ENCODE measurements at regions not wholly inside any gene's neighbourhood (a gene's known extent, or its start where the extent isn't known, plus 50 kb on each side); places are given as distances from the start of the nearest gene placed in this dataset.

DNA sequence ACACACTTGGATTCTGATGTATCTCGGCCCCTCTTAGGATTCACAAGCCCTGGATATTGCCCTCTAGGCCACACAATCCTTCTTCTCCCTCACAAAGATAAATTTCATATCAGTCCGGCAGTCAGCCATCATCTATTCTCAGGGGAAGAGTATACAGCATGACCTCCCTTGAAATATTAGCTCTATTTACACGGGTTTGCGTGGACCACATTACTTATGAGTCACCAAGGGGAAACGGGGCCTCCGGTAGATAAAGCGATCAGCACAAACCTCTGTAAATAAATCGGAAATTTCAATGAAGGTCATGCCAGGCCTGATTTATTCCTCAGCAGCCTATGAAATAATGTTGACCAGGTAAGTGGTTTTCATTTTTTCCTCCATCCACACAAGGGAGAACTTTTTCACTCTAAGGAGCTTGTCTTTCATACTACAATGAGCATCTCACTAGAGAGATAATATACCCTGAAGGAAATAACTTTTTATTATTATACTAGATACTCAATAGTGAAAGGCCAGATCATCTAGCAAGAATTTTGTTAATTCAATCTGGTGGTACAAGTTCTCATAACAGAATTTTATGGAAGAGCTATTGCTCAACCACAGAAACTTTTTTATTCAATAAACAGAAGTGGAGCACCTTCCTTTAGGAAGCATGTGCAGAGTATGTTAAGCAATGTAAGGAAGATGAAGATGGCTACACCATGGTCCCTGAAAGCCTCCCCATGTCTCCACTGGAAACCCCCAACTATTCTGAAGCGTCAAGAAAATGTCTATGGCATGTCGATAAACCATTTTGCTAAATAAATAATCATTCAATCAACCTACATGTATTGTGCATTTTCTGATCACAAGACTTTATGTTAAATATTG lies 125.2 kb upstream of the PIK3C3 start:
- DNase-seq (ENCODE audit: low spot score) = no peak

DNA sequence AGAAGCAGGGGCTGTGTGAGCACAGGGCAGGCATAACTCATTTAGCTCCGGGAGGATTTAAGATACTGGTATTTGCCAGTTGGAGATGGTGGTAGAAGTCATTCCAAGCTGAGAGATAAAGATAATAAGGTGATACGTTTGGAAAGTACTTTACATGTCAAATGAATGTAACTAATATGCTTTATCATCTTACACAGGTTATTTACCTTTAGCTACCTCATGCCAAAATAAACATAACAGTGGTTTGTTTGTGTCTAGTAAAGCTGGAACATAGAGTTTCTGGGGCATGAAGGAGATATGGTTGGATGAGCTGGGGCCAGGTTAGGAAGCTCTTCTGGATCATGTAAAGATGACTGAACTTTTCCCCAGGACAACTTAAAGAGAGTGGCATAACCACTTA lies 126.9 kb upstream of the PIK3C3 start:
- no peak for DNase-seq (ENCODE audit: low spot score)

DNA sequence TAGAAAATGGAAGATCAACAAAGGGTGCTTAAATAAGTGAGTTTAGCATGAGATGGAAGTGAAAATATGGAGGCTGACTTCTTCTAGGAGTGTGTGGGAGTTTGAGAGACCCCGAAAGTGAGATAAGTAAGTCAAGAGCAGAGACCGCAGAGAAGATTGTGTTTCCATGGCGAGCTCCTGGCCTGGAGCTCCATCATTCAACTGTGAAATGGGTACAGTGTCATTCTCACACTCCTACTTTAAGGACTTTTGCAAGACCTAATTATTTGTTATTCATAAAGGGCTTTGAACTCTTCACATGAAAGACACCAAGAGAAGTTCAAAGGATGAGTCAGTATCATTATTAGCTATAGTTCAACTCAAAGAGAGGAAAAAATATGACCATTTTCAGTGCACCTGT lies 134.2 kb upstream of the PIK3C3 start:
- no peak for DNase-seq (ENCODE audit: low spot score)

DNA sequence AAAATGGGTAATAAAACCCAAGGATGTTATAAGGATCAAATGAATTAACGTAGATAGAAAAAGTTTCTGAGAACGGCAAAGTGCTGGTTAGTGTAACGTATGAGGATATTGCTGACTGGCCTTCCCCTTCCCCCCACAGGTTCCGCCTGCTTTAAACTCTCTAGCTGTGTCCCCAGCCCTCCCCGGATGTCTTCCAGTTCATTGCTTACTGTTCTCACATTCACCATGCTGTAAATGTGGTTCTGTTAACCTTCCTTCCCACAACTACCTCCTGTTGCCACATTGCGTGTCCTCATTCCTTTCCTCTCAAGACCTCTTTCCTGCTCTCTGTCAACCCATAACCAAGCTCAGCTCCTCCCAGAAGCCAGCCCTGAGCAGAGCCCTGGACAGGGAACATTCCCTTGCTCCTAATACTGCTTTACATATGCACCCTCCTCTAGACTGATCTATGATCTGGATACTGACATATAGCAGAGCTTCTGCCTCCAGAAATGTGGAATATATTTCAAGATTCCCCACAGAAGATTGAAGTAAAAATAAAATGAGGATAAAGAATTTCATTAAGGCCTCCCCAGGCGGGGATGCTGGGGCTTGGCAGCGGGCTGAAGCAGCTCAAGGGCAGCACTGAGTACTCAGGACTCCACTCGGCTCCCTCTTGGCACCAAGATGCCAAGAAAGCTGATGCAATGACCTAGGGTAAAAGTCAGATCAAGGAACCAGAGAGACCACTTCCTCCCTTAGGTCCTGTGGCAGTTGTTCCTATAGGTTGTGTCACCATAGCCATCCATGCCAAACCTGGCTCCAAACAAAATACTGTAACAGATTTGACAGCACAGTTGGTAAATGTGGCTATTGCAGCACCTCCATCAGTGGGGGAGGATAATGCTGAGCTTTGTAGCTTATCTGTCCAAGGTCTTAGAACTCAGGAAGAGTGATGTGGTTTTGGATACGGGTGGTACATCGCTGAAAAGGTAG lies 136.4 kb upstream of the PIK3C3 start:
- no peak for DNase-seq (ENCODE audit: low spot score)

DNA sequence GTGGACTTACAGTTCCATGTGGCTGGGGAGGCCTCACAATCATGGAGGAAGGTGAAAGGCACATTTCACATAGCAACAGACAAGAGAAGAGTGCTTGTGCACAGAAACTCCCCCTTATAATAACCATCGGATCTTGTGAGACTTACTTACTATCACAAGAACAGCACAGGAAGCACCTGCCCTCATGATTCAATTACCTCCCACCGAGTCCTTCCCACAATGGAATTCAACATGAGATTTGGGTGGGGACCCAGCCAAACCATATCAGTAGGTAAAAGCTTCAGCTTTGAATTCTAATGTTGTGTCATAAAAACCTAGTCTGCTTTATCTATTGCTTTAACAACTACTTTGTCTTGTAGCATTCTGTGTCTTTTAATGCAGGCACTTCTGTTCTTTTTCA lies 140.4 kb upstream of the PIK3C3 start:
- no peak for DNase-seq (ENCODE audit: low spot score)

DNA sequence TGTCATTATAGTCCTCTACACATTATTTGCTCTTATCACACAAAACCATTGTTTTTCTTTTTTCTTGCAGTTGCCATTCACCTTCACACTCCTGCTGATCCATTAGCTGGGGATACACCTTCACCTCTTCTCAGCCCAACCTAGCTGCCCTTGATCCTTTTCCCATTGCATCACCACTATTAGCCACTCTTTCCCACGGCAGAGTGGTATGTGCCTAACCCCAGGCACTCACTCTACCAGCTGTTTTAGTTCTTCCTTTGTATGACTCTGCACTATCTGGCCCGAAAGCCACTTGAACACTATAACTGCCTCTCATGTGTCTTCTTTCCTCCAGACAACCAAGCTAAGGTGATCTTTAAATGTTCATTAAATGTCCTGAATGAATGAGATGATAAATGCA lies 145.4 kb upstream of the PIK3C3 start:
- DNase-seq (ENCODE audit: low spot score) = no peak

DNA sequence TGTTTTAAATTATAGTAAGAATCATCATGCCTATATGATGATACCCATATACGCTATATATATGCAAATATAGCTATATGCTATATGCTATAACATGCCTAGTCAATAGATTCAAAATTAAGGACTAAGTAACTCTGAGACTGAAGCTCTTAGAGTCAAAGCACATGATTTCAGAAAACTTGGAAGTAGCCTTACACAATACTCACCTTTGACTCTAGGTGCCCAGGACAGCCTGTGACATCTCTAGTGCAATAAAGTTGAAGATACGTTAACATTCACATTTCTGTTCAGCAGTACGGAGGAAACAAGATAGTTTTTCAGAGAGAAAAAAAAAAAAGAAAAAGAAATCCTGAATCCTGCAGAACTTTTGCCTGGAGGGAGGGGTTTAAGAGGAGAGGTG lies 149.7 kb upstream of the PIK3C3 start:
- no peak for DNase-seq (ENCODE audit: low spot score)

DNA sequence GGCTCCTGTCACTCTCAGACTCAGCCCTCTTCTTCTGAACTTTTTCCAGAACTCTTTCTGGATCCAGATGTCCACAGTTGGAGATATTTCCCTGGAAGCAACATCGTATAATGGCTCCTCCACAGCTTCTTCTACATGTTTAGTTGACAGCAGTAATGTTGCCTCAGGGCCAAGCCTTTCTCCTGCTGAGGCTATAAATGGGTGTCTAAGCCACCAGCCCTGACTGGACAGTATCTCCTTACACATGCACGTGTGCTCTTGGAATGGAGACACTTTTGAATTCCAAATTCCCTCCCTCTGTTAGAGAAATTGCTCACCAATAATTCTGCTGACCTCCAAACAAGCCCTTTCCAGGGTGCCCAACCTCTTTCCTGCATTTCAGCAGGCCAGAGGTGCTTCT lies 156.2 kb upstream of the PIK3C3 start:
- DNase-seq (ENCODE audit: low spot score) = no peak

DNA sequence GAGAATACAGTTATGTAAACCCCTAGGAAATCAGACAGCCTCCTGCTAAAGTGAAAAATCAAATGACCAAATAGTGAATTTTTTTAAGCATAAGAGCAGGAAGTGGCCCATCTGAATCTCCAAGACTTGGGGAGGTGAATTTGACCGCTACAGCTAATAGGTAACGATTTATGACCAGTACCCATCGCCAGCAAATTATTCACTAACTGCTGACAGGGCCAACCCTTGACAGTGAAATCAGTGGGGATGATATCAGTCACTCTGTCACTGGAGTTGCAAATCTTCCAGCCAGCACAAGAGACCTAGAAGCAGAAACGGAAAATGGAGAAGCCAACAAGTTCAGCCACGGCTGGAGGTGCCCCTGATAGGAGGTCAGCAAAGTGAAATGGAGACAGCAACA lies 164.3 kb upstream of the PIK3C3 start:
- no peak for DNase-seq (ENCODE audit: low spot score)

DNA sequence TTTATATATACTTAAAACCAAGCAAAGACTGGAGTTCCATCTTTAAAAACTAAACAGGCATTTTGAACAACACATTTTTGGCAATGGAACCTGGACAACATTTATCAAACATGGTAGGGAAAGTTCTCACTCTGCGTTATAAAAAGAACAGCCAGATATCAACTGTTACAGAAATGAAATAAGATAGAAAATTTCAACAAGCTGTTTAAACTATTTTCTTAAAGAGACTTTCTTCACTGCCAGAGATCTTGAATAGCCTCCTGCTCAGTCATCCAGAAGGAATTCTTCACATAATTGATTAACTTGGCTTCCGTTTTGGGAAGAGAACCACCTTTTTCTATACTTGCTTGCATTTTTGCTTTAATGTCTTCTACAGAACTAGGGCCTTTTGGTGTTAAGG lies 166.0 kb upstream of the PIK3C3 start:
- DNase-seq (ENCODE audit: low spot score) = no peak

DNA sequence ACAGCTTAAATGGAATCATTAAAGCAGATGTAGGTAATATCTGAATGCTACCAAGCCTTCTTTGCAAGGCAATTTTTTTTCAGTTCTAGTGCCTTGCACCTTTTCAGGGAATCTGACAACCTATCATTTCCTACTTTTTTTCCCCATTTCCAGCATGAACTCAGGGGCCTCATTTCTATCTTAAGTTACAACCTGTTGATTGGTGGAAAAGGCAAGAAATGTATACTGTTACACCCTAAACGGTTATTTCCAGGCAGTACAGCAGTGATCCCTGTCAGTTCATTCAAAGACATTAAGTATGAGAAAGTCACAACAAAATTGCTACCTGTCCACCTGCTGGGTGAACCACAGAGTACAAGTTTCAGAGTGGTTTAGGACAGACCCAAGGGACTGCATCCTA lies 171.2 kb upstream of the PIK3C3 start:
- no peak for DNase-seq (ENCODE audit: low spot score)

DNA sequence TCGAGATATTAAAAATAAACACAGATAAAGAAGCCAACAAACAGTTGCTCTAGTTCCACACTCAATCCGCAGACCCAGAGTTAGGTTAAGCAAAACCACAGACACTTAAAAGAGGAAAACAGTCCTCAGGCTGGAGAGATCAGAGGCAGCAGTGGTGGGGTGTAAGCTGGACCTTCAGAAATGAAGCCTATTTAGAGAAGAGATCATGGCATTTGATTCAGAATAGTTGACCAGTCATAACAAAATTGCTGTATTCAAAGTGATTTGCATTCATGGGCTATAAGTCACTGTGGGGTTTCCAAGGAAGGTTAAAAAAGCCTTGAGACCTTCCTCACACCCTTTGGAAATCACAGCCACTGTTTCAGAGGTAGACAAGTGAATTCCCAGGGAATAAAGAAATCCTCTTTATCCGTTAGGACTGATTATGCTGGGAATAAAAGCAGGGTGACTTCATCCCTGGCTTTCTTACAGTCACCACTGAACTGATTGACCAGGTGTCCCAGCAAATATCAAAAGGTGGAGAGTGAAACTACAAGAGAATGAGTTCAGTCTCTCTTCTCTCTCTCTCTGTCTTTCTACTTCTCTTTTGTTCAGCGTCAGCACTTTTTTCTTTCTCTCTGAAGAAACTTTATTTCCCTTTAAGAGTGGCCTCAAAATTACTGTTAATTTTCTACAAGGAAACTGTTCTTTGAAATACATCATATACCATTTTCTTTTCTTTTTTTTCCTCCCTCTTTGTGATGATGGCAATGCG lies 171.8 kb upstream of the PIK3C3 start:
- no peak for DNase-seq (ENCODE audit: low spot score)

DNA sequence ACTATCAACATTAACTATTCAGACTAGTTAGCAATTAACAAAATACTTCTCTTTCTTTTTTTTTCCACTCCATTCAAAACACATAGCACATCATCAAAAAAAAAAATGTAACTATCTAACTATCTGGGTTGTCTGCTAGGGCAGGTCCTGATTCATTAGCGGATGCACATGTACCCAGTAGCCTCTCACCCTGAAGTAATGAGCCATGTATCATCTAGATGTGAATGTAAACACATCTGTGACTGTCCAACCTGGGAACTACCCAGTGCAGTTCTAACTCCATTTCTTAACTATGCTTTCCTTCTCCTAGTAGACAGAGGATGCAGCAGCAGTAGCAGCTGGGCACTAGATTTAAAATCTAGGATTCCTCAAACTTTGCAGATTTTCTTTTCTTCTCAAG lies 183.1 kb upstream of the PIK3C3 start:
- DNase-seq (ENCODE audit: low spot score) = no peak

DNA sequence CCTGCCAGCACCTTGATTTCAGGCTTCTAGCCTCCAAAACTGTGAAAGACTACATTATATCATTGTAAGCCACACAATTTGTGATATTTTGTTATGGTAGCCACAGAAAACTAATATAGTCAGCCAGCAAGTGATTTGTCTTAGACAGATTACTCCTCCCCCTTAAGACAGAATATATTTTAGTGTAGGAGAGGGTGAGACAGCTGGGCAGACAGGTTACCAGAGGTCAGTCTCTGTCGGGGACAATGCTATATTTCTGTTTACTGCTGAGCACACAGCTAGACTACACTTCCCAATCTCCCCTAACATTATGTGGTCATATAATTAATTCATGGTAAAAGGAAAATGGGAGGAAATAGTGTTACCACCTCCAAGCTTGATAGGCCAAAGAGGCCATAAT lies 185.8 kb upstream of the PIK3C3 start:
- DNase-seq (ENCODE audit: low spot score) = no peak

DNA sequence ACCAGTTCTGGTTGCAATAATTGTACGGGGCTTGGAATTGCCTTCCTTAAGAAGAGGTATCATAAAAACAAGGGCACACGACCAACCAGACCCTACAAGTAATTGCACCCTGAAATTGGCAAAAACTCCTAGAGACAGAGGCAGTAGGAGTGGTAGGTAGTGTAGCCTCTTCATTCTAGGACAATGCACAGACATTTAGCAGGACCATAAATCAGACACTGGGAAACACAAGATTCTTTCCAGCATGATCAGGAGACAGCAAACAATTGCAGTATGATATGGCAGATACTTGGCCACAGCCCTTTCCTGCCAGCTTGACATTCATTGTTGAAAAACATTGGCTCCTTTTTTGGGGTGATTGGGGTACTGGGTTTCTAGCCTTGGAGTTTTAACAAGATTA lies 186.6 kb upstream of the PIK3C3 start:
- DNase-seq (ENCODE audit: low spot score) = no peak

DNA sequence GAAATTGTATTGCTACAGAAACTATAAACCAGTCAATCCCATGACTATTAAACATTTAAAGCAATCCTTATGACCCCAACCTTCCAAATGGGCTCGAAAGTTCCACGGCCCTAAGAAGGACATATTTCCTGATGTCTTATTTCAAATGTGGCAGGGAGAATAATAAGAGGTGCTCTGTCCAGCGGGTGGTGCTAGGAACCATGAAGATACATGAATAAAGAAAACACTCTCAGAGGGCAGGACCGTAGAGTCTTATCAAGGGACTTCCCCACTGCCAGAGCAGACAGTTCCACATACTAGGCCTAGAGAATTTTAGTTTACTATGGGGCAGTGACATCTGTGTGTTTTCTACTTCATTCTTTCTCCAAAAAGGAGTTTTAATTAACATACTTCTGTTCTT lies 187.1 kb upstream of the PIK3C3 start:
- DNase-seq (ENCODE audit: low spot score) = no peak

DNA sequence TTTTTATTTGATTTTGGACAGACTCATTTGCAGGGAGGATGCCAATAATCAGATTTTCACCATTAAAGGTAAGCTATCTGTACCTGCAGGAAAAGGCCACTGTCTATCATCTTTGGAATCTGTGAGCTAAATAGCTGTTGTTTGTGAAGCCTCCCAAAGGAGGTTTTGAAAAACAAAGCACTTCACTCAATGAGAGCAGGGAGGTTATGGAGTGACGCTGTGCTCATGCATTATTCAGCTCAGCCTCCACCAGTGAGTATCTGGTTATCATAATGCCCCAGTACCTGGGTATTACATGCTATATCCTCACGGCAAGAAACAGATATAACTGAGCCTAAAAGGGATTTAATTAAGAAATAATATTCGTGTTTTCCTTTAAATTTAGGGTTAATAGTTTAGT lies 189.6 kb upstream of the PIK3C3 start:
- no peak for DNase-seq (ENCODE audit: low spot score)

DNA sequence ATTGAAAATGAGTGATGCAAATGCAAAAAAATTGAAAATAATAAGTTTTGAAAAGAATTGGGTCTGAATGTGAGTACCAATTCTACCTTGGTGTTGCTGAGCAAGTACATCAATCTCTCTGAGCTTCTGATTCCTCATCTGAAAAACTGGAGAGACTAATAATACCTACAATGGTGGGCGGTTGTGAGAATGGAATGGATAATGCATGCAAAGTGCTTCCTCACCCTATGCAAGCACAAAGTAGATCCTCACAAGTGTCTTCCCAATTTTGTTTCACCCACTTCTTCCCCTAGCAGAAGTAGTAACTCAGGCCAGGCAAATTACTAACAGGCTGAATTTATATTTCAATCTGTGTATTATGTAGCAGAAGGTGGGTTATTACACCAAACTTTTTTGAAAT lies 191.7 kb upstream of the PIK3C3 start:
- no peak for DNase-seq (ENCODE audit: low spot score)

DNA sequence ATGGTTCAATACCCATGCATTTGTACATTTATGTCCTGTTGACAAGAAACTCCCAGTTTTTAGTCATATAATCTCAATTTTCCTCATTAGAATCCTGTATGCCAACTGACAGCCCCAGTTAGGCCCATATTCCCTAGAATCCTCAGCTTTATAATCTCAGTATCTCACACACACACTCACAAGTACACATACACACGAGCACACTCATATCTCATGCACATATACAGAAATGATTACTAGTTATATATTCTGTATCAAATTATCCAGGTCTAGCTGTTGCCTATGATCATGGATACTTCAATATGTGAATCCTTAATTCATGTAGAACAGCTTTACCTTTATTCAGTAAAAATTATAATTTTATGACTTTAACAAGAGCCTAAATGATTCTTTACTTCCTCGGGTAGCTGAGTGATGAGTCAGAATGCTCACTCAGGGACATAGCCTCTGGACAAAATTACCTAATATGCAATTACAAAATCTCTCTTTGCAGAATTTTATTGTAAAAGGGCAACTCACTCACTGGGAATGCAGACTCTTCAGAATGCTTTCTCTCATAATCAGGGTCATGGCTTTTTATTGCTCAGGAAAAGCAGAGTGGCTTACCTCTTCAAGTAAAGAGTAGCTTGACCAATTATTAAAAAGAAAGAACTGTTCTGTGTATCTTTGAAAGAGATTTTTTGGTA lies 193.6 kb upstream of the PIK3C3 start:
- no peak for DNase-seq (ENCODE audit: low spot score)

DNA sequence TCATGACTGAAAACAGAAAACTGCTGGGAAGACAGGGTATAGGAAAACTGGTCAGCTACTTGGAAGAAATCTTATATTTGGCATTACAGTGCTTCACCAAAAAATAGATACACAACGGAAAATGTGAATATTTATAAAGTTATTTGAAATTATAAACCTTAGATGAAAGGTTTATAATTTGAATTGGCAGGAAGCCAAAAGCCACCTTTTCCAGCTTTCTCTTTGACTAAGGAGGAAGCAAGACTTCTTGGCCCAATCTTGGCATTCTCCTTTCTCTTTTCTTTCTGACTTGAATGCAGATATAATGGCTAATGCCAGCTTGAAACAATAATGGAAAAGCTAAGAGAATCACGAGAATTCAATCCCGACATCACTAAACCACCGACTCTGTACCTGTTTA lies 196.5 kb upstream of the PIK3C3 start:
- no peak for DNase-seq (ENCODE audit: low spot score)

DNA sequence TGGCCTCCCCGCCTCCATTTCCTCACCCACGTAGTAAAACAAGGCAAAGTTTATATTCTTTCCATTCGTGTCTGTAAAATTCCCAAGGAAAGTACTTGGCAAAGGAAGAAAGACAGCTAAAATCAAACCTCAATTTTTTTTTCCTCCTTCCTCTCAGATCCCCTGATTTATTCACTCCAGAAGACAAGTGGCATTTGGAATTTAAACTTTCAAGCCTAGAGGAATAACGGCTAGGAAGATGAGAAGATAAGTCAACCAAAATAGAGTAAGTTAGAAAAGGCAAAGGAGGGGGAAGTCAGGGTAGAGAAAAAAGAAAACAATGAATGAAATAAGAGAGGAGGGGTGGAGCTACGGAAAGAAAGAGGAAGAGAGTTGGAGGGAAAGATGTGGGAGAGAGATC lies 198.9 kb upstream of the PIK3C3 start:
- DNase-seq (ENCODE audit: low spot score) = no peak

DNA sequence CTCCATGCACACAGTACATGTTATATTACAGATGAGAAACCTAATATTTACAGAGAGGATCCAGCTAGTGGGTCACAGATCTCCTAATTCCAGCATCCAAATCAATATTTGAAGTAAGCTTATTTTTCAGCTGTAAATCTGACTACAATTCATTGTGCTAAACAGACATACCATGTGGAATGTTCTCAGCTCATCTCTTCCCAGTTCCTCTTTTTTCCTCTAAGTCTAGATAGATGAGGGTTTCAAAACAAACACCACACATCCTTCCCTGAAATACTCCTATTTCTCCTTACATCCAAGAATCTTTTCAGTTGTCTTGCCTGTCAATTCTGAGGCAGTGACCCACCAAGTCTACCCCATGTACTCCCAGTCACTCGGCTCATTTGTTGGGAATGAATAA lies 200.7 kb upstream of the PIK3C3 start:
- DNase-seq (ENCODE audit: low spot score) = no peak
